IMR-90 (cell line): ENCODE measurements at regions not wholly inside any gene's neighbourhood (a gene's known extent, or its start where the extent isn't known, plus 50 kb on each side); places are given as distances from the start of the nearest gene placed in this dataset.

ENCODE experiments used
- ATAC-seq: fragments of 200-7000 bp; cut with Tn5 transposase; 2 replicates; pipeline ENCODE4 v1.9.1; 2020; ENCODE audit warnings: low read depth, mild to moderate bottlenecking, moderate library complexity
- BruUV-seq: library from RNA; stranded (reverse); fragments of 400-500 nt; replicated peaks from 2 replicates; lab custom pipeline; 2021; lab: Mats Ljungman, UMichigan
- CTCF ChIA-PET: fragments of 300-600 bp; formaldehyde crosslinking; extraction: SDS; loops from one replicate; lab custom pipeline; 2021; ENCODE audit warnings: antibody characterized with exemption; lab: Yijun Ruan, JAX
- POLR2A ChIA-PET: fragments of 300-600 bp; sonication (Branson Sonifier 250); formaldehyde crosslinking; loops from one replicate; lab custom pipeline; 2022; ENCODE audit warnings: antibody characterized with exemption; ENCODE audit not compliant: unreplicated experiment; lab: Charles Lee
- DNase-seq: peaks from one replicate; pipeline ENCODE4 v3.0.0; 2013
- H2AFZ ChIP-seq: replicated peaks from 2 replicates; pipeline ENCODE3; 2013; ENCODE audit warnings: low read length, mild to moderate bottlenecking; ENCODE audit not compliant: poor library complexity
- H2AK5ac ChIP-seq: 2 replicates; pipeline ENCODE4 v1.6.1; 2013; ENCODE audit warnings: low read depth, low read length, inconsistent platforms
- H2AK9ac ChIP-seq: replicated peaks from 2 replicates; pipeline ENCODE3; 2013; ENCODE audit warnings: mild to moderate bottlenecking, low read depth, low read length, moderate library complexity; ENCODE audit not compliant: poor library complexity
- H2BK120ac ChIP-seq: 2 replicates; pipeline ENCODE4 v1.6.1; 2013; ENCODE audit warnings: low read depth, low read length, inconsistent platforms
- H2BK15ac ChIP-seq: 3 replicates; pipeline ENCODE4 v1.6.1; 2013; ENCODE audit warnings: low read depth, low read length, inconsistent platforms
- H2BK20ac ChIP-seq: 2 replicates; pipeline ENCODE4 v1.6.1; 2013; ENCODE audit warnings: low read depth, mild to moderate bottlenecking, inconsistent platforms, low read length, moderate library complexity
- H2BK5ac ChIP-seq: 2 replicates; pipeline ENCODE4 v1.6.1; 2013; ENCODE audit warnings: mild to moderate bottlenecking, low read depth, low read length, inconsistent platforms; ENCODE audit not compliant: poor library complexity, severe bottlenecking
- H3K14ac ChIP-seq: replicated peaks from 2 replicates; pipeline ENCODE4 v1.6.1; 2013; ENCODE audit warnings: low read depth, low read length, inconsistent platforms
- H3K18ac ChIP-seq: 2 replicates; pipeline ENCODE4 v1.6.1; 2013; ENCODE audit warnings: low read depth, low read length, control low read depth
- H3K23ac ChIP-seq: 2 replicates; pipeline ENCODE4 v1.6.1; 2013; ENCODE audit warnings: low read depth, low read length, inconsistent platforms
- H3K27ac ChIP-seq: 2 replicates; pipeline ENCODE4 v1.5.1; 2013; ENCODE audit warnings: mild to moderate bottlenecking, control low read depth, low read length; ENCODE audit not compliant: insufficient read depth
- H3K27me3 ChIP-seq: 2 replicates; pipeline ENCODE4 v1.6.1; 2013; ENCODE audit warnings: low read length; ENCODE audit not compliant: control insufficient read depth, insufficient read depth
- H3K36me3 ChIP-seq: 2 replicates; pipeline ENCODE4 v1.6.1; 2013; ENCODE audit warnings: low read length, mixed read lengths; ENCODE audit not compliant: control insufficient read depth, insufficient read depth
- H3K4ac ChIP-seq: 2 replicates; pipeline ENCODE4 v1.6.1; 2013; ENCODE audit warnings: low read depth, low read length, inconsistent platforms
- H3K4me1 ChIP-seq: 2 replicates; pipeline ENCODE4 v1.6.1; 2013; ENCODE audit warnings: low read length, mixed read lengths; ENCODE audit not compliant: control insufficient read depth, insufficient read depth
- H3K4me2 ChIP-seq: 2 replicates; pipeline ENCODE4 v1.6.1; 2013; ENCODE audit warnings: low read depth, mild to moderate bottlenecking, control low read depth, low read length, moderate library complexity
- H3K4me3 ChIP-seq: 2 replicates; pipeline ENCODE4 v1.5.1; 2013; ENCODE audit warnings: low read depth, mild to moderate bottlenecking, control low read depth, low read length, moderate library complexity; ENCODE audit not compliant: insufficient read depth
- H3K56ac ChIP-seq: 2 replicates; pipeline ENCODE4 v1.6.1; 2013; ENCODE audit warnings: low read length, inconsistent platforms; ENCODE audit not compliant: insufficient read depth; ENCODE audit errors: extremely low read depth
- H3K79me1 ChIP-seq, 2 experiments: 2 replicates each; pipeline ENCODE4 v1.6.1; 2013; ENCODE audit warnings: low read length in 2 of 2, inconsistent platforms in 1 of 2, low read depth in 1 of 2
- H3K9ac ChIP-seq: 2 replicates; pipeline ENCODE4 v1.6.1; 2013; ENCODE audit warnings: low read depth, low read length, control low read depth
- H3K9me1 ChIP-seq: 2 replicates; pipeline ENCODE4 v1.6.1; 2013; ENCODE audit warnings: low read length, inconsistent platforms; ENCODE audit not compliant: insufficient read depth
- H3K9me3 ChIP-seq: 2 replicates; pipeline ENCODE4 v1.6.1; 2013; ENCODE audit warnings: low read length; ENCODE audit not compliant: control insufficient read depth, insufficient read depth
- H4K20me1 ChIP-seq: 2 replicates; pipeline ENCODE4 v1.6.1; 2013; ENCODE audit warnings: low read length, inconsistent platforms; ENCODE audit not compliant: insufficient read depth
- H4K5ac ChIP-seq: 2 replicates; pipeline ENCODE4 v1.6.1; 2013; ENCODE audit warnings: mild to moderate bottlenecking, low read depth, low read length, control low read depth
- H4K8ac ChIP-seq, 2 experiments: 2 replicates each; pipeline ENCODE4 v1.6.1; 2013; ENCODE audit warnings: low read depth in 2 of 2, low read length in 2 of 2, control low read depth in 1 of 2, inconsistent platforms in 1 of 2
- H4K91ac ChIP-seq: 2 replicates; pipeline ENCODE4 v1.6.1; 2013; ENCODE audit warnings: low read depth, low read length, inconsistent platforms; ENCODE audit not compliant: insufficient read depth
- BHLHE40 ChIP-seq: fragments of 150-350 bp; IDR thresholded peaks from 2 replicates; pipeline ENCODE4 v1.6.1; 2016; ENCODE audit warnings: mild to moderate bottlenecking, low read depth, low read length
- CEBPB ChIP-seq: IDR thresholded peaks from 2 replicates; pipeline ENCODE4 v1.6.1; 2012; ENCODE audit warnings: low read depth, low read length, improper control_type of control experiment
- CHD1 ChIP-seq: IDR thresholded peaks from 2 replicates; pipeline ENCODE4 v1.6.1; 2012; ENCODE audit warnings: low read depth, low read length, improper control_type of control experiment
- FOS ChIP-seq: fragments of 150-350 bp; IDR thresholded peaks from 2 replicates; pipeline ENCODE4 v1.6.1; 2016; ENCODE audit warnings: low read depth, low read length
- MAFK ChIP-seq: IDR thresholded peaks from 2 replicates; pipeline ENCODE4 v1.6.1; 2012; ENCODE audit warnings: low read depth, low read length, improper control_type of control experiment
- MAZ ChIP-seq: IDR thresholded peaks from 2 replicates; pipeline ENCODE4 v1.6.1; 2012; ENCODE audit warnings: low read depth, mild to moderate bottlenecking, low read length, improper control_type of control experiment, moderate library complexity, borderline replicate concordance
- MXI1 ChIP-seq: IDR thresholded peaks from 2 replicates; pipeline ENCODE4 v1.6.1; 2012; ENCODE audit warnings: low read depth, mild to moderate bottlenecking, low read length, moderate library complexity, borderline replicate concordance
- NFE2L2 ChIP-seq: fragments of 150-350 bp; IDR thresholded peaks from 2 replicates; pipeline ENCODE4 v1.6.1; 2016; ENCODE audit warnings: low read depth, mild to moderate bottlenecking, low read length
- POLR2A ChIP-seq: IDR thresholded peaks from 2 replicates; pipeline ENCODE4 v1.6.1; 2012; ENCODE audit warnings: mild to moderate bottlenecking, low read depth, low read length
- RAD21 ChIP-seq: IDR thresholded peaks from 2 replicates; pipeline ENCODE4 v1.6.1; 2012; ENCODE audit warnings: low read length, improper control_type of control experiment
- RCOR1 ChIP-seq: IDR thresholded peaks from 2 replicates; pipeline ENCODE4 v1.6.1; 2012; ENCODE audit warnings: mild to moderate bottlenecking, low read length, improper control_type of control experiment; ENCODE audit not compliant: insufficient replicate concordance
- SMC3 ChIP-seq: fragments of 150-350 bp; IDR thresholded peaks from 2 replicates; pipeline ENCODE4 v1.6.1; 2016; ENCODE audit warnings: low read depth, mild to moderate bottlenecking, antibody characterized with exemption, low read length, moderate library complexity
- USF2 ChIP-seq: fragments of 150-350 bp; IDR thresholded peaks from 2 replicates; pipeline ENCODE4 v1.6.1; 2017; ENCODE audit warnings: mild to moderate bottlenecking, antibody characterized with exemption, low read length, low read depth
- WGBS, 2 experiments: methylation state at CpG; one replicate each; pipeline versions ENCODE4 v1.1.5 to v1.1.7; 2013; ENCODE audit warnings: missing lambda C conversion rate in 2 of 2; ENCODE audit not compliant: insufficient read length in 1 of 2; ENCODE audit errors: extremely low coverage in 2 of 2; 5-methylcytosine and 5-hydroxymethylcytosine counted together
- dilution Hi-C: fragments of 300-500 bp; cut with HindIII; formaldehyde crosslinking; loops from one replicate; pipeline ENCODE4 v1.14.3; 2018; ENCODE audit warnings: low sequenced_read_pairs; ENCODE audit not compliant: unreplicated experiment
- in situ Hi-C: fragments of 300-500 bp; cut with MboI; formaldehyde crosslinking; loops from 3 replicates; pipeline ENCODE4 v1.14.3; 2019; ENCODE audit warnings: low sequenced_read_pairs, inconsistent platforms, mixed read lengths
- intact Hi-C: fragments of 100-400 bp; cut with micrococcal nuclease; formaldehyde crosslinking; loops from 2 replicates; pipeline ENCODE4 v1.10.0; 2022

GRCh38 chr12:76674669-76675315 lies 89.1 kb upstream of the ZDHHC17 start:
- Histone ChIP-seq H3K9ac (no peak overlapping the region), H2BK15ac (0 out of 3 replicates have a peak overlapping the region, but pooled peaks have one; percentile 15), H2AK9ac (no peak overlapping the region), H3K36me3 (no peaks in the 10 kb centered on the region), H2AFZ (no peak overlapping the region), H3K4me1 (peaks cover 9% of the 10 kb centered on the region), H3K9me3 (no peaks in the 10 kb centered on the region), H2AK5ac (no peak overlapping the region), H3K23ac (no peak overlapping the region), H3K4me3 (no peak overlapping the region), H3K56ac (no peak overlapping the region), H4K20me1 (no peaks in the 10 kb centered on the region), H3K9me1 (0 out of 2 replicates have a peak, but pooled peaks cover 3% of the 10 kb centered on the region), H4K8ac (no peak overlapping the region), H3K27me3 (no peaks in the 10 kb centered on the region), H3K27ac (no peak overlapping the region), H2BK20ac (no peak overlapping the region), H3K4ac (no peak overlapping the region; the same call in 1 of the 2 replicates), H3K14ac (0 out of 2 replicates have a peak overlapping the region, but pooled peaks have one; percentile 55), H4K91ac (no peak overlapping the region), H3K79me1 (no peaks in the 10 kb centered on the region), H3K4me2 (no peak overlapping the region), H2BK5ac (no peak overlapping the region), H2BK120ac (no peak overlapping the region), H3K18ac (no peak overlapping the region), H4K5ac (no peak overlapping the region)
- dilution Hi-C loops = no loop called here
- TF ChIP-seq RAD21 (no peak), POLR2A (no peak), BHLHE40 (no peak), NFE2L2 (no peak), RCOR1 (no peak), USF2 (no peak), MAZ (no peak), MXI1 (no peak), CEBPB (no peak), SMC3 (no peak), CHD1 (no peak), MAFK (no peak), FOS (no peak)
- CTCF ChIA-PET = no interaction called here
- BruUV-seq = no TSS peak
- no CpG with 5 or more reads among the region's 3 CpGs for WGBS, 2 experiments
- in situ Hi-C loops = no loop called here
- POLR2A ChIA-PET = no interaction called here
- ATAC-seq (no peak), DNase-seq (no peak)
- intact Hi-C loops = no loop called here
